ENCODE measurements at regions not wholly inside any gene's neighbourhood (a gene's known extent, or its start where the extent isn't known, plus 50 kb on each side); places are given as distances from the start of the nearest gene placed in this dataset.

- TF ChIP-seq CTCF (conservative IDR thresholded peaks at IDR 0.05; ENCODE audit: low read depth, low read length), result no peak
- no peak overlapping the region for H3K4me3 ChIP-seq (IDR thresholded peaks at IDR 0.05; ENCODE audit: insufficient read depth, low read depth, low read length)
- no peak overlapping the region for H2AFZ ChIP-seq (ENCODE audit: low read depth)
- no peaks in the 10 kb centered on the region for H4K20me1 ChIP-seq (ENCODE audit: insufficient read depth)
- no peaks in the 10 kb centered on the region for H3K36me3 ChIP-seq (ENCODE audit: insufficient read depth)
- no peaks in the 10 kb centered on the region for H3K4me1 ChIP-seq (ENCODE audit: low read depth, poor library complexity, severe bottlenecking)
- H3K9ac ChIP-seq, result no peak overlapping the region
- no peak overlapping the region for H3K27ac ChIP-seq
- no peaks in the 10 kb centered on the region for H3K27me3 ChIP-seq (ENCODE audit: insufficient read depth, low read depth)
- H3K79me2 ChIP-seq (ENCODE audit: insufficient read depth, low read depth), result no peaks in the 10 kb centered on the region
- no peak overlapping the region for H3K4me2 ChIP-seq
These were observed 90.1 kb upstream of the PAK5 start for GRCh38 chr20:9928955-9929354.

GRCh38 chr20:9928281-9928737 is 89.4 kb upstream of the PAK5 start:
- no peak overlapping the region for H3K4me2 ChIP-seq
- no peaks in the 10 kb centered on the region for H3K4me1 ChIP-seq (ENCODE audit: low read depth, poor library complexity, severe bottlenecking)
- H4K20me1 ChIP-seq (ENCODE audit: insufficient read depth), result no peaks in the 10 kb centered on the region
- no peak for TF ChIP-seq CTCF (conservative IDR thresholded peaks at IDR 0.05; ENCODE audit: low read depth, low read length)
- no peak overlapping the region for H3K9ac ChIP-seq
- no peak overlapping the region for H3K27ac ChIP-seq
- no peaks in the 10 kb centered on the region for H3K27me3 ChIP-seq (ENCODE audit: insufficient read depth, low read depth)
- no peak overlapping the region for H3K4me3 ChIP-seq (IDR thresholded peaks at IDR 0.05; ENCODE audit: insufficient read depth, low read depth, low read length)
- H3K36me3 ChIP-seq (ENCODE audit: insufficient read depth), result no peaks in the 10 kb centered on the region
- H2AFZ ChIP-seq (ENCODE audit: low read depth), result no peak overlapping the region
- no peaks in the 10 kb centered on the region for H3K79me2 ChIP-seq (ENCODE audit: insufficient read depth, low read depth)

GRCh38 chr20:9927224-9927623 is 88.3 kb upstream of the PAK5 start:
- Histone ChIP-seq H3K4me2 (no peak overlapping the region), H3K36me3 (ENCODE audit: insufficient read depth) (no peaks in the 10 kb centered on the region), H3K4me3 (IDR thresholded peaks at IDR 0.05; ENCODE audit: insufficient read depth, low read depth, low read length) (no peak overlapping the region), H3K27me3 (ENCODE audit: insufficient read depth, low read depth) (no peaks in the 10 kb centered on the region), H3K27ac (no peak overlapping the region), H3K4me1 (ENCODE audit: low read depth, poor library complexity, severe bottlenecking) (no peaks in the 10 kb centered on the region), H4K20me1 (ENCODE audit: insufficient read depth) (no peaks in the 10 kb centered on the region), H3K79me2 (ENCODE audit: insufficient read depth, low read depth) (no peaks in the 10 kb centered on the region), H2AFZ (ENCODE audit: low read depth) (no peak overlapping the region), H3K9ac (no peak overlapping the region)
- TF ChIP-seq CTCF (conservative IDR thresholded peaks at IDR 0.05; ENCODE audit: low read depth, low read length), result no peak

- no peaks in the 10 kb centered on the region for H3K36me3 ChIP-seq (ENCODE audit: insufficient read depth)
- no peaks in the 10 kb centered on the region for H3K27me3 ChIP-seq (ENCODE audit: insufficient read depth, low read depth)
- no peaks in the 10 kb centered on the region for H3K4me1 ChIP-seq (ENCODE audit: low read depth, poor library complexity, severe bottlenecking)
- no peak overlapping the region for H3K9ac ChIP-seq
- no peak for TF ChIP-seq CTCF (conservative IDR thresholded peaks at IDR 0.05; ENCODE audit: low read depth, low read length)
- H3K4me3 ChIP-seq (IDR thresholded peaks at IDR 0.05; ENCODE audit: insufficient read depth, low read depth, low read length), result no peak overlapping the region
- no peaks in the 10 kb centered on the region for H4K20me1 ChIP-seq (ENCODE audit: insufficient read depth)
- no peak overlapping the region for H2AFZ ChIP-seq (ENCODE audit: low read depth)
- H3K27ac ChIP-seq, result no peak overlapping the region
- no peaks in the 10 kb centered on the region for H3K79me2 ChIP-seq (ENCODE audit: insufficient read depth, low read depth)
- H3K4me2 ChIP-seq, result no peak overlapping the region
These were observed 87.6 kb upstream of the PAK5 start for GRCh38 chr20:9926476-9926875.
